BJ (cell line): ENCODE measurements at regions not wholly inside any gene's neighbourhood (a gene's known extent, or its start where the extent isn't known, plus 50 kb on each side); places are given as distances from the start of the nearest gene placed in this dataset.

Experiments
- CTCF ChIA-PET: fragments of 350-600 bp; formaldehyde crosslinking; extraction: SDS; loops from one replicate; lab custom pipeline; 2021; ENCODE audit warnings: antibody characterized with exemption, inconsistent platforms; lab: Yijun Ruan, JAX
- POLR2A ChIA-PET: fragments of 300-600 bp; sonication (Branson Sonifier 250); formaldehyde crosslinking; extraction: SDS; loops from one replicate; lab custom pipeline; 2021; ENCODE audit warnings: antibody characterized with exemption; lab: Charles Lee
- DNase-seq: peaks from one replicate; pipeline ENCODE4 v3.0.0-alpha.2; 2011; ENCODE audit warnings: low read depth
- H3K27me3 ChIP-seq: 2 replicates; pipeline ENCODE4 v1.6.0; 2011; ENCODE audit warnings: low read length; ENCODE audit not compliant: control insufficient read depth, insufficient read depth
- H3K36me3 ChIP-seq: 2 replicates; pipeline ENCODE4 v1.5.1; 2011; ENCODE audit warnings: low read length; ENCODE audit not compliant: control insufficient read depth, insufficient read depth
- H3K4me3 ChIP-seq: 2 replicates; pipeline ENCODE4 v1.5.1; 2011; ENCODE audit warnings: low read depth, mild to moderate bottlenecking, control low read depth, low read length
- TF ChIP-seq, protein P1 (sequence below): IDR thresholded peaks from 2 replicates; pipeline ENCODE4 v1.5.1; 2011; ENCODE audit warnings: low read depth, mild to moderate bottlenecking, control low read depth, inconsistent platforms, low read length, moderate library complexity; ENCODE audit not compliant: insufficient read depth

DNA sequence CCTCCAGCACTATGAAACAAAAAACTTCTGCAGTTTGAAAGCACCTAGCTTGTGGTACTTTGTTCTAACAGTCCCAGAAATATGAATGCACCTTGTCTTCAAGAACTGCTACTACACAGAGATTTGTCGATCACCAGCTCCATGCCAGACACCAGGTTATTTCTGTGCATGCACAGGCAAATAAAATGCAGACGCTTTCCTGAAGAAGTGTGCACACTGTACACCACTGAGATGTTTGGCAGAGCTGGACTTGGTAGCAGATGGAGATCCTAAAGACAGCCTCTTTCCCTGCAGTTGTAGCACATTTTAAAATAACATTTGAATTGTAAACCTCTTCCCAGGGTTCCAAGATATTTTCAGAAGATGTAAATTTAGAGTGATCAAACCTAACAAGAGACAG is 730.0 kb downstream of the MTRR start:
- no peak overlapping the region for H3K4me3 ChIP-seq
- no peaks in the 10 kb centered on the region for H3K36me3 ChIP-seq
- TF ChIP-seq, protein P1, sequence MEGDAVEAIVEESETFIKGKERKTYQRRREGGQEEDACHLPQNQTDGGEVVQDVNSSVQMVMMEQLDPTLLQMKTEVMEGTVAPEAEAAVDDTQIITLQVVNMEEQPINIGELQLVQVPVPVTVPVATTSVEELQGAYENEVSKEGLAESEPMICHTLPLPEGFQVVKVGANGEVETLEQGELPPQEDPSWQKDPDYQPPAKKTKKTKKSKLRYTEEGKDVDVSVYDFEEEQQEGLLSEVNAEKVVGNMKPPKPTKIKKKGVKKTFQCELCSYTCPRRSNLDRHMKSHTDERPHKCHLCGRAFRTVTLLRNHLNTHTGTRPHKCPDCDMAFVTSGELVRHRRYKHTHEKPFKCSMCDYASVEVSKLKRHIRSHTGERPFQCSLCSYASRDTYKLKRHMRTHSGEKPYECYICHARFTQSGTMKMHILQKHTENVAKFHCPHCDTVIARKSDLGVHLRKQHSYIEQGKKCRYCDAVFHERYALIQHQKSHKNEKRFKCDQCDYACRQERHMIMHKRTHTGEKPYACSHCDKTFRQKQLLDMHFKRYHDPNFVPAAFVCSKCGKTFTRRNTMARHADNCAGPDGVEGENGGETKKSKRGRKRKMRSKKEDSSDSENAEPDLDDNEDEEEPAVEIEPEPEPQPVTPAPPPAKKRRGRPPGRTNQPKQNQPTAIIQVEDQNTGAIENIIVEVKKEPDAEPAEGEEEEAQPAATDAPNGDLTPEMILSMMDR, result no peak
- DNase-seq, result no peak
- no peaks in the 10 kb centered on the region for H3K27me3 ChIP-seq
- ChIA-PET POLR2A (no interaction called here), CTCF (interaction anchor here (1.1 kb wide), 1 partner anchor 9 kb away, joined by 3 read pairs; no protein-coding TSS in a partner anchor)

DNA sequence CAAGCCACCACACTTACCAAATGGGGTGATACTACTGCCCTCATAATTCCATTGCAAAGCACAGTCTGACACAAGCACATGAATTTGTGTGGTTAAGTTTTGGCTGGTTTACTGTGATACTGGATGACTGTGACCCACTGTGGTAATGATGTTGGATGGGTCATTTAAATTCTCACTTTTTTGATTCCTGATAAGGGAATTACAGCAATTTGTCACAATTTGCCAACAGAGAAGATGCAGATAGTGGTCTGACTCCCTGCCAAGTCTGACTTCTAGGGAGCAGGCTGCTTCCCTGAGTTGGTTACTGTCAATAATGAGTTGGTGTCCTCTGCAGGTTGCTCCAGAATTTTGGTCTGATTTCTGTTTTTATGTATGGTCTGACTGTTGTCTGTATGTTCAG is 731.9 kb downstream of the MTRR start:
- POLR2A ChIA-PET, result no interaction called here
- no peaks in the 10 kb centered on the region for H3K36me3 ChIP-seq
- DNase-seq, result no peak
- TF ChIP-seq, protein P1, result no peak
- CTCF ChIA-PET, result no interaction called here
- H3K4me3 ChIP-seq, result no peak overlapping the region
- no peaks in the 10 kb centered on the region for H3K27me3 ChIP-seq

DNA sequence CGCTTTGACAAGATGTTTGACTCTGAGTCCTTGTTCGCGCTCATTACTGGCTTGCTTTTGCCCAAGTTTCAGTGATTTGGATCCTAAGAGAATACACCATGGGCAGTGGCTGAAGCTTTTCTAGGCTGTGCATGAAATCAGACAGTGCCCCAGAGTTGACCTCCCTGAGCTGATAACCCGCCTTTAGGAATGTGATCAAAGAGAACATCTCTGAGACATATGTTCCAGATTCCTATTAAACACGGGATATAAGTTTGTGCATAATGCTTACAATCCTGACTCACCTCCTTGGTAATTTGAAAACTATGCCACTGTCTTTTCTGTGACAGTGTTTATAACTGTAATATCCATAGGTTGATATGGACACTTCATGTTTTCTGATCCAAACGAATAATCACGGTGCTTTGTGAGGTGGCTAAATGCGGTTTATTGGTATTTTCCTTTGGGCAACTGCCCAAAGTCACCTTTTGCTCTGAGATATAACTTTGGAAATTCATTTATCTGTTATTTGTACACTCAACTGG is 732.9 kb downstream of the MTRR start:
- ChIA-PET CTCF (no interaction called here), POLR2A (no interaction called here)
- Histone ChIP-seq H3K4me3 (no peak overlapping the region), H3K36me3 (no peaks in the 10 kb centered on the region), H3K27me3 (no peaks in the 10 kb centered on the region)
- DNase-seq, result no peak
- TF ChIP-seq, protein P1, result no peak

DNA sequence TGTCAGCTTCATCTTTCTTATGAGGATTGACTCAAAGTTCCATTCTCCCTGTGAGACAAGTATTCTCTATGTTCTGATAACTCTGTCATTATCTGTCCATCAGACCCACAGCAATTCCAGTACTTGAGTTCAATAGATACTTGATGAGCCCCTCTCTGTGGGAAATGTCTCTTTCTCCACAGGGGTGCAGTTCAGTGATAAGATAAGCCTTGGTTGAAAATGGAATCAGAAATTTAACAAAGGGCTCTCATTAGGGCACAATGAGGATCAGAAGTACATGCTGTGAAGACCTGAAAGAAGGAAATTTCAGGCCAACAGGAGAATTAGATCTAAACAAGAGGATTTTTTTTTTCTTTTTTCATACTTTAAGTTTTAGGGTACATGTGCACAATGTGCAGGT is 737.3 kb downstream of the MTRR start:
- no peaks in the 10 kb centered on the region for H3K36me3 ChIP-seq
- no peak overlapping the region for H3K4me3 ChIP-seq
- ChIA-PET CTCF (no interaction called here), POLR2A (no interaction called here)
- no peak for DNase-seq
- H3K27me3 ChIP-seq, result no peaks in the 10 kb centered on the region
- TF ChIP-seq, protein P1, result no peak

DNA sequence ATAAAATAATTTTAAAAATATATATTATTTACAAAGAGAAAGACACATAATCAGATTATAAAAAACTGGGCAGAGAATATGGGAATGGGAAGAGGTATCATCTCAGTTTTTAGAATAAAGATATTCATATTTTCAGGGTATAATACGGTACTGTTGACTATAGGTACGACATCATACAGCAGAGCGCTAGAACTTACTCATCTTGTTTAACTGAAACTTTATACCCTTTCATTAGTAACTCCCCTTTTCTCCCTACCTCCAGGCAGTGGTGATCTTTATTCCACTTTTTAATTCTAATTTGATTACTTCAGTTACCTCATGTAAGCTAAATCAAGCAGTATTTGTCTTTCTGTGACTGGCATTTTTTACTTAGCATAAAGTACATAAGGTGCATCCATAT is 742.1 kb downstream of the MTRR start:
- TF ChIP-seq, protein P1, result no peak
- POLR2A ChIA-PET, result no interaction called here
- CTCF ChIA-PET, result no interaction called here
- DNase-seq, result no peak
- H3K27me3 ChIP-seq, result no peaks in the 10 kb centered on the region
- H3K4me3 ChIP-seq, result no peak overlapping the region
- H3K36me3 ChIP-seq, result no peaks in the 10 kb centered on the region
